ENCODE measurements at regions not wholly inside any gene's neighbourhood (a gene's known extent, or its start where the extent isn't known, plus 50 kb on each side); places are given as distances from the start of the nearest gene placed in this dataset.

- H3K4me3 ChIP-seq: no peak overlapping the region
- no peak for ATAC-seq
- no peaks in the 10 kb centered on the region for H3K4me1 ChIP-seq
- no peak for TF ChIP-seq CTCF (IDR thresholded peaks at IDR 0.05 in 4 of 5, conservative IDR thresholded peaks at IDR 0.05 in 1 of 5)
- no peak for TF ChIP-seq POLR2A (IDR thresholded peaks at IDR 0.05)
- intact Hi-C loops (cut with DNase I; ENCODE audit: low total_unique reads): loop anchor here (10.0 kb wide), 1 partner anchor 154 kb away; the partner anchor contains the start of gene GNAI1
- no peak for DNase-seq
- no peak overlapping the region for H3K27ac ChIP-seq
- in situ Hi-C loops (cut with MboI; ENCODE audit: low sequenced_read_pairs in 4 of 4): no loop called here
- H3K36me3 ChIP-seq: no peaks in the 10 kb centered on the region
- H3K9me3 ChIP-seq: no peaks in the 10 kb centered on the region
- H3K27me3 ChIP-seq: no peaks in the 10 kb centered on the region
Observed at GRCh38 chr7:80288175-80289122, 153.8 kb downstream of the GNAI1 start.

- intact Hi-C loops (cut with DNase I; ENCODE audit: low total_unique reads) (loop anchor here (10.0 kb wide), 1 partner anchor 153 kb away; the partner anchor contains the start of gene GNAI1), in situ Hi-C loops (cut with MboI; ENCODE audit: low sequenced_read_pairs in 4 of 4) (no loop called here)
- Histone ChIP-seq H3K4me3 (no peak overlapping the region), H3K36me3 (no peaks in the 10 kb centered on the region), H3K4me1 (no peaks in the 10 kb centered on the region), H3K27me3 (no peaks in the 10 kb centered on the region), H3K27ac (no peak overlapping the region), H3K9me3 (no peaks in the 10 kb centered on the region)
- ATAC-seq (no peak), DNase-seq (no peak)
- no peak for TF ChIP-seq CTCF (IDR thresholded peaks at IDR 0.05 in 4 of 5, conservative IDR thresholded peaks at IDR 0.05 in 1 of 5)
- TF ChIP-seq POLR2A (IDR thresholded peaks at IDR 0.05): no peak
Observed at GRCh38 chr7:80287400-80288174, 153.0 kb downstream of the GNAI1 start.

DNA sequence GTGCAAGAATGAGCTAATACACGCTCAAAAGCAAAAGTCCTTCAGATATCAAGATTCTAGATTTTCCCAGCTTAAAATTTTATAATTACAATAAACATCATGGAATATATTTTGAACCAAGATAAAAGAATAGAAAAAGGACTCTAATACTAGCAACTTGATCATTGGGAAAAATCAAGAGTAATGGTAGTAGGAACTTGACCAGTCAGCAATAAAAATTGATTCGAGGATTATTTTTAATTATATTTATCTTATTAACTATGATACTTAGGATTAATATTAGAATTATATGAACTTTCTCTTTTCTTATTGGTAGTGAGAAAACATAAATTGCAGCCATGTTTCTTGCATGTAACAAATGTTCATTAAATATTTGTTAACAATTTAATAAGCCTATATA, 152.0 kb downstream of the GNAI1 start:
- in situ Hi-C loops (cut with MboI; ENCODE audit: low sequenced_read_pairs in 4 of 4) (no loop called here), intact Hi-C loops (cut with DNase I; ENCODE audit: low total_unique reads) (loop anchor here (10.0 kb wide), 1 partner anchor 152 kb away; the partner anchor contains the start of gene GNAI1)
- Histone ChIP-seq H3K9me3 (no peaks in the 10 kb centered on the region), H3K4me3 (no peak overlapping the region), H3K27ac (no peak overlapping the region), H3K4me1 (no peaks in the 10 kb centered on the region), H3K27me3 (no peaks in the 10 kb centered on the region), H3K36me3 (no peaks in the 10 kb centered on the region)
- ATAC-seq (no peak), DNase-seq (no peak)
- TF ChIP-seq CTCF (IDR thresholded peaks at IDR 0.05 in 4 of 5, conservative IDR thresholded peaks at IDR 0.05 in 1 of 5) (no peak), POLR2A (IDR thresholded peaks at IDR 0.05) (no peak)

DNA sequence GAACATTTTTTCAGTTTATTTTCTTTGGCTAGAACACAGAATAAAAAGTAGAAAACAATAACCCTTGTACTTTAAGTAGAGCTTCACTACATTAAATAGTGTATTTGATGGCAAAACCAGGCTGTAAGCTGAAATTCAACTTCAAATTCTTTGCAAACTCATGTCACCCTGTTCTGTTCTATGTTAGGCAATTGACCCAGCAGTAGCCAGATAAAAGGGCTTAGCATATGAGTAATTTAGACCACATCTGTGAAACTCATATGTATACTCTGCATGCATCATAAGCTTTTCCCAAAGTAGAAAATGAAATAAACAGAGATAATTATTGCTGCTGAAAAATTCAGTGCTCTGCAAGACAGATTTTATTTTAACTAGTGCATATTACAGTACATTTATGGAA, 150.2 kb downstream of the GNAI1 start:
- Histone ChIP-seq H3K27me3 (no peaks in the 10 kb centered on the region), H3K4me3 (no peak overlapping the region), H3K9me3 (no peaks in the 10 kb centered on the region), H3K4me1 (no peaks in the 10 kb centered on the region), H3K27ac (no peak overlapping the region), H3K36me3 (no peaks in the 10 kb centered on the region)
- ATAC-seq (no peak), DNase-seq (no peak)
- no peak for TF ChIP-seq CTCF (IDR thresholded peaks at IDR 0.05 in 4 of 5, conservative IDR thresholded peaks at IDR 0.05 in 1 of 5)
- TF ChIP-seq POLR2A (IDR thresholded peaks at IDR 0.05): no peak
- intact Hi-C loops (cut with DNase I; ENCODE audit: low total_unique reads) (loop anchor here (10.0 kb wide), 1 partner anchor 150 kb away; the partner anchor contains the start of gene GNAI1), in situ Hi-C loops (cut with MboI; ENCODE audit: low sequenced_read_pairs in 4 of 4) (no loop called here)

All from gastrocnemius medialis (tissue), 4 donors.